ENCODE measurements at regions not wholly inside any gene's neighbourhood (a gene's known extent, or its start where the extent isn't known, plus 50 kb on each side); places are given as distances from the start of the nearest gene placed in this dataset.

- DNase-seq (no peak), ATAC-seq (no peak)
- WGBS, 2 donors = 80 to 82% methylated on average over 3 of the region's 3 CpGs
- Histone ChIP-seq H3K9me3 (no peaks in the 10 kb centered on the region), H3K4me3 (no peak overlapping the region), H3K36me3 (no peaks in the 10 kb centered on the region), H3K4me1 (peaks cover 0 to 29% (median 20%) of the 10 kb centered on the region in 9 donors), H3K27ac (no peak overlapping the region), H3K27me3 (no peaks in the 10 kb centered on the region)
- intact Hi-C loops (cut with DNase I) = loop anchor here in 1 of 10 donors (10.0 kb wide), 1 partner anchor 69 kb away; no protein-coding TSS in a partner anchor
- TF ChIP-seq, protein P1, sequence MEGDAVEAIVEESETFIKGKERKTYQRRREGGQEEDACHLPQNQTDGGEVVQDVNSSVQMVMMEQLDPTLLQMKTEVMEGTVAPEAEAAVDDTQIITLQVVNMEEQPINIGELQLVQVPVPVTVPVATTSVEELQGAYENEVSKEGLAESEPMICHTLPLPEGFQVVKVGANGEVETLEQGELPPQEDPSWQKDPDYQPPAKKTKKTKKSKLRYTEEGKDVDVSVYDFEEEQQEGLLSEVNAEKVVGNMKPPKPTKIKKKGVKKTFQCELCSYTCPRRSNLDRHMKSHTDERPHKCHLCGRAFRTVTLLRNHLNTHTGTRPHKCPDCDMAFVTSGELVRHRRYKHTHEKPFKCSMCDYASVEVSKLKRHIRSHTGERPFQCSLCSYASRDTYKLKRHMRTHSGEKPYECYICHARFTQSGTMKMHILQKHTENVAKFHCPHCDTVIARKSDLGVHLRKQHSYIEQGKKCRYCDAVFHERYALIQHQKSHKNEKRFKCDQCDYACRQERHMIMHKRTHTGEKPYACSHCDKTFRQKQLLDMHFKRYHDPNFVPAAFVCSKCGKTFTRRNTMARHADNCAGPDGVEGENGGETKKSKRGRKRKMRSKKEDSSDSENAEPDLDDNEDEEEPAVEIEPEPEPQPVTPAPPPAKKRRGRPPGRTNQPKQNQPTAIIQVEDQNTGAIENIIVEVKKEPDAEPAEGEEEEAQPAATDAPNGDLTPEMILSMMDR (IDR thresholded peaks at IDR 0.05) = no peak
Observed at GRCh38 chr9:18366184-18366583, 107.8 kb upstream of the ADAMTSL1 start.

- ATAC-seq = no peak
- H3K9me3 ChIP-seq = no peaks in the 10 kb centered on the region
- intact Hi-C loops (cut with DNase I) = loop anchor here in 1 of 10 donors (10.0 kb wide), 1 partner anchor 67 kb away; no protein-coding TSS in a partner anchor
Observed at GRCh38 chr9:18368206-18368605, 105.7 kb upstream of the ADAMTSL1 start.

GRCh38 chr9:18371141-18371540 is 102.8 kb upstream of the ADAMTSL1 start:
- ATAC-seq = no peak
- no peak overlapping the region for H3K27ac ChIP-seq
- TF ChIP-seq, protein P1 (IDR thresholded peaks at IDR 0.05) = no peak
- H3K9me3 ChIP-seq = no peaks in the 10 kb centered on the region
- no peak for DNase-seq
- H3K36me3 ChIP-seq = no peaks in the 10 kb centered on the region
- intact Hi-C loops (cut with DNase I) = no loop called here
- H3K27me3 ChIP-seq = no peaks in the 10 kb centered on the region
- H3K4me3 ChIP-seq = no peak overlapping the region
- H3K4me1 ChIP-seq = peaks cover 0 to 4% (median 0%) of the 10 kb centered on the region in 9 donors

More at GRCh38 chr9:18368206-18368605, 105.7 kb upstream of the ADAMTSL1 start:
- 96% methylated on average over 4 of the region's 4 CpGs for WGBS, 2 donors
- peaks cover 0 to 9% (median 5%) of the 10 kb centered on the region in 9 donors for H3K4me1 ChIP-seq
- no peak for DNase-seq
- H3K4me3 ChIP-seq = no peak overlapping the region
- no peaks in the 10 kb centered on the region for H3K36me3 ChIP-seq
- H3K27ac ChIP-seq = no peak overlapping the region
- TF ChIP-seq, protein P1 (IDR thresholded peaks at IDR 0.05) = no peak
- no peaks in the 10 kb centered on the region for H3K27me3 ChIP-seq

DNA sequence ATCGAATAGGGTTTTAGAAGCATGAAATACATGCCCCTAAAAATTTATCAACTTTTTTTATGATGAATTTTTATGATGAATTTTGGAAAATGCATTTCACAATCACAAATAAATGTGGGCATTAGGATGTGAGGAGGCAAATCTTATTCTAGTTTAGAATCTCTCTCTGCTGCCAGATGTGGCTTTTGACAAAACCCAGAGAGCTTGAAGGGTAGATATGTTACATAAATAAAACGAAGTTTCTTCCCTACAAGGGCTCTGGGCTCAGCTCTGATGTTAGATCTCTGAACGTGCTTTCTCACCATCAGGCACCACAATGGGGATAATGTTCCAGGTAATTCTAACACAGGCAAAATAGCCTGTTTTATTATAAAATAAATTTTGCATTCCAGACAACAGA is 102.3 kb upstream of the ADAMTSL1 start:
- no peaks in the 10 kb centered on the region for H3K9me3 ChIP-seq
- peaks cover 0 to 3% (median 0%) of the 10 kb centered on the region in 9 donors for H3K4me1 ChIP-seq
- intact Hi-C loops (cut with DNase I) = no loop called here
- 57 to 58% methylated on average over 3 of the region's 3 CpGs for WGBS, 2 donors
- no peaks in the 10 kb centered on the region for H3K36me3 ChIP-seq
- no peaks in the 10 kb centered on the region for H3K27me3 ChIP-seq
- ATAC-seq = no peak
- TF ChIP-seq, protein P1 (IDR thresholded peaks at IDR 0.05) = no peak
- H3K4me3 ChIP-seq = no peak overlapping the region
- no peak overlapping the region for H3K27ac ChIP-seq
- no peak for DNase-seq
